HG02885 (cell line): ENCODE measurements at regions not wholly inside any gene's neighbourhood (a gene's known extent, or its start where the extent isn't known, plus 50 kb on each side); places are given as distances from the start of the nearest gene placed in this dataset.

Source experiments
- ATAC-seq: cut with Tn5 transposase; IDR thresholded peaks from one replicate; pipeline ENCODE4 v1.9.1; 2021; ENCODE audit warnings: mild to moderate bottlenecking; ENCODE audit not compliant: unreplicated experiment, poor library complexity

GRCh38 chr14:105846312-105846711 is 319.9 kb downstream of the TMEM121 start:
- no peak for ATAC-seq

- no peak for ATAC-seq
These were observed 321.0 kb downstream of the TMEM121 start for GRCh38 chr14:105847400-105847799.

GRCh38 chr14:105848570-105848969 is 322.2 kb downstream of the TMEM121 start:
- no peak for ATAC-seq

- no peak for ATAC-seq
These were observed 323.7 kb downstream of the TMEM121 start for GRCh38 chr14:105849933-105850626.

GRCh38 chr14:105850853-105851581 is 324.6 kb downstream of the TMEM121 start:
- ATAC-seq, result no peak

GRCh38 chr14:105851716-105852377 is 325.5 kb downstream of the TMEM121 start:
- ATAC-seq, result no peak

- no peak for ATAC-seq
These were observed 326.1 kb downstream of the TMEM121 start for GRCh38 chr14:105852378-105853088.

- no peak for ATAC-seq
These were observed 326.9 kb downstream of the TMEM121 start for GRCh38 chr14:105853089-105853906.

- no peak for ATAC-seq
These were observed 327.7 kb downstream of the TMEM121 start for GRCh38 chr14:105853907-105854599.

GRCh38 chr14:105854600-105855245 is 328.3 kb downstream of the TMEM121 start:
- ATAC-seq, result no peak

- no peak for ATAC-seq
These were observed 329.0 kb downstream of the TMEM121 start for GRCh38 chr14:105855246-105855892.

- ATAC-seq, result no peak
These were observed 329.7 kb downstream of the TMEM121 start for GRCh38 chr14:105855893-105856675.

GRCh38 chr14:105856676-105857219 is 330.4 kb downstream of the TMEM121 start:
- no peak for ATAC-seq

GRCh38 chr14:105857220-105857825 is 330.9 kb downstream of the TMEM121 start:
- no peak for ATAC-seq

GRCh38 chr14:105857826-105858675 is 331.7 kb downstream of the TMEM121 start:
- ATAC-seq, result no peak

- no peak for ATAC-seq
These were observed 332.3 kb downstream of the TMEM121 start for GRCh38 chr14:105858676-105859025.
